Thyroid gland (tissue), 4 donors: ENCODE measurements at regions not wholly inside any gene's neighbourhood (a gene's known extent, or its start where the extent isn't known, plus 50 kb on each side); places are given as distances from the start of the nearest gene placed in this dataset.

Experiments used
- DNase-seq, 2 donors: peaks; one replicate each; pipeline ENCODE4 v3.0.0-alpha.2; 2019
- H3K27ac ChIP-seq, 3 donors: fragments of 200-600 bp; sonication (generic); 1 replicate in 2 of 3; 2 replicates in 1 of 3; pipeline ENCODE4 v1.5.1; 2016 to 2019; ENCODE audit warnings: mild to moderate bottlenecking in 1 of 3, moderate library complexity in 1 of 3
- H3K27me3 ChIP-seq: fragments of 200-600 bp; sonication (generic); one replicate; pipeline ENCODE4 v1.5.1; 2019
- H3K36me3 ChIP-seq, 2 donors: fragments of 200-600 bp; sonication (generic); one replicate each; pipeline ENCODE4 v1.5.1; 2016 to 2019
- H3K4me1 ChIP-seq, 2 donors: fragments of 200-600 bp; sonication (generic); one replicate each; pipeline ENCODE4 v1.5.1; 2017 to 2019
- H3K4me3 ChIP-seq, 3 donors: fragments of 200-600 bp; sonication (generic); replicated peaks in 1 of 3; 1 replicate in 2 of 3; 2 replicates in 1 of 3; pipeline ENCODE4 v1.5.1; 2016; ENCODE audit warnings: mild to moderate bottlenecking in 1 of 3
- H3K9me3 ChIP-seq: fragments of 200-600 bp; sonication (generic); one replicate; pipeline ENCODE4 v1.5.1; 2017
- CTCF ChIP-seq, 6 experiments: fragments of 200-600 bp in 3 of 6; fragments of 450-650 bp in 3 of 6; sonication (generic) in 3 of 6; IDR thresholded peaks; one replicate each; pipeline ENCODE4 v1.5.1; 2016 to 2019; ENCODE audit warnings: antibody characterized with exemption in 6 of 6, mild to moderate bottlenecking in 2 of 6, inconsistent platforms in 1 of 6, moderate library complexity in 1 of 6
- POLR2A ChIP-seq, 2 donors: fragments of 450-650 bp; IDR thresholded peaks; one replicate each; pipeline ENCODE4 v1.6.1; 2017; ENCODE audit warnings: antibody characterized with exemption in 2 of 2, mild to moderate bottlenecking in 2 of 2, moderate library complexity in 1 of 2
- WGBS, 2 donors: methylation state at CpG; one replicate each; pipeline ENCODE4 v1.1.5; 2017; 5-methylcytosine and 5-hydroxymethylcytosine counted together
- intact Hi-C: fragments of 100-400 bp; cut with DNase I; formaldehyde crosslinking; loops from one replicate; pipeline ENCODE4 v1.15.1; 2023

- intact Hi-C loops = no loop called here
- Histone ChIP-seq H3K27me3 (no peaks in the 10 kb centered on the region), H3K9me3 (no peaks in the 10 kb centered on the region), H3K4me3 (no peak overlapping the region), H3K36me3 (no peaks in the 10 kb centered on the region), H3K27ac (no peak overlapping the region), H3K4me1 (no peaks in the 10 kb centered on the region)
- 74 to 80% methylated on average over 2 to 3 of the region's 4 CpGs for WGBS, 2 donors
- TF ChIP-seq CTCF (IDR thresholded peaks at IDR 0.05) = no peak
- no peak for TF ChIP-seq POLR2A (IDR thresholded peaks at IDR 0.05)
- no peak for DNase-seq
Measured at GRCh38 chrX:145553702-145554101, 263.9 kb upstream of the SLITRK2 start.

- H3K36me3 ChIP-seq = no peaks in the 10 kb centered on the region
- H3K27me3 ChIP-seq = no peaks in the 10 kb centered on the region
- no peaks in the 10 kb centered on the region for H3K9me3 ChIP-seq
- no peak overlapping the region for H3K27ac ChIP-seq
- no peaks in the 10 kb centered on the region for H3K4me1 ChIP-seq
- no peak overlapping the region for H3K4me3 ChIP-seq
- intact Hi-C loops = no loop called here
- whole genome bisulfite sequencing, 2 donors = 36 to 50% methylated on average over 1 of the region's 1 CpG
- TF ChIP-seq CTCF (IDR thresholded peaks at IDR 0.05) (no peak), POLR2A (IDR thresholded peaks at IDR 0.05) (no peak)
- DNase-seq = no peak
Measured at GRCh38 chrX:145563159-145563558, 254.5 kb upstream of the SLITRK2 start.

GRCh38 chrX:145609951-145610511 is 207.6 kb upstream of the SLITRK2 start:
- intact Hi-C loops = no loop called here

GRCh38 chrX:145613894-145614293 is 203.7 kb upstream of the SLITRK2 start:
- intact Hi-C loops = no loop called here
- Histone ChIP-seq H3K4me1 (no peaks in the 10 kb centered on the region), H3K27me3 (no peaks in the 10 kb centered on the region), H3K36me3 (no peaks in the 10 kb centered on the region), H3K27ac (no peak overlapping the region), H3K4me3 (no peak overlapping the region), H3K9me3 (no peaks in the 10 kb centered on the region)
- no peak for DNase-seq
- 63 to 91% methylated on average over 3 of the region's 3 CpGs for WGBS, 2 donors
- TF ChIP-seq POLR2A (IDR thresholded peaks at IDR 0.05) = no peak
- TF ChIP-seq CTCF (IDR thresholded peaks at IDR 0.05) = no peak

More at GRCh38 chrX:145609951-145610511, 207.6 kb upstream of the SLITRK2 start:
- H3K27ac ChIP-seq = no peak overlapping the region
- no peaks in the 10 kb centered on the region for H3K27me3 ChIP-seq
- WGBS, 2 donors = 92% methylated on average over 6 of the region's 6 CpGs
- no peaks in the 10 kb centered on the region for H3K36me3 ChIP-seq
- H3K4me3 ChIP-seq = no peak overlapping the region
- TF ChIP-seq POLR2A (IDR thresholded peaks at IDR 0.05) (no peak), CTCF (IDR thresholded peaks at IDR 0.05) (no peak)
- no peaks in the 10 kb centered on the region for H3K9me3 ChIP-seq
- H3K4me1 ChIP-seq = no peaks in the 10 kb centered on the region
- DNase-seq = no peak

DNA sequence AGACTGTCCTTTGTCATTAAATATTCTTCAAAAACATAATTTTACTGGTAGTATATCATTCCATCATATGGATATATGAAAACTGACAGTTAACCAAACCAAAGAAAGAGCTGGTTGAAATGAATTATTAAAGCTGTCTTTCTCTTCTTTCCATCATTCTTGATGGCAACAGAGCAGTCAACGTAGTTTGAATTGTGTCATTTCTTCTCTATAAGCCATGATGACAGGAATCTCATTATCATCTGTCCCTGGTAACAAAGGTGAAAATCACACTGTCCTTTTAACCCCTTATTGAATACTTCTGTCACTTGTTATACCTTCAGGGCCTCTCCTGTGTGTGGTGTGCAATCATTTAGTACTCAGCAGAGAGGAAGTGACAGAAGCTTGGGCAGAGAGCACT is 197.0 kb upstream of the SLITRK2 start:
- Histone ChIP-seq H3K27me3 (no peaks in the 10 kb centered on the region), H3K9me3 (no peaks in the 10 kb centered on the region), H3K4me1 (no peaks in the 10 kb centered on the region), H3K27ac (no peak overlapping the region), H3K36me3 (no peaks in the 10 kb centered on the region), H3K4me3 (no peak overlapping the region)
- intact Hi-C loops = no loop called here
- WGBS, 2 donors = 65 to 74% methylated on average over 1 of the region's 1 CpG
- TF ChIP-seq CTCF (IDR thresholded peaks at IDR 0.05) = no peak
- no peak for TF ChIP-seq POLR2A (IDR thresholded peaks at IDR 0.05)
- DNase-seq = no peak
